H1 (cell line): ENCODE measurements at regions not wholly inside any gene's neighbourhood (a gene's known extent, or its start where the extent isn't known, plus 50 kb on each side); places are given as distances from the start of the nearest gene placed in this dataset.

Source experiments
- CHD1 ChIP-seq: IDR thresholded peaks from 2 replicates; pipeline ENCODE4 v1.6.1; 2012; ENCODE audit warnings: low read depth, low read length, improper control_type of control experiment
- CHD2 ChIP-seq: IDR thresholded peaks from 2 replicates; pipeline ENCODE4 v1.6.1; 2012; ENCODE audit warnings: low read length, improper control_type of control experiment
- CTBP2 ChIP-seq: IDR thresholded peaks from 2 replicates; pipeline ENCODE4 v1.7.0; 2011; ENCODE audit warnings: borderline replicate concordance, mild to moderate bottlenecking, moderate library complexity, mixed read lengths, low read length; ENCODE audit not compliant: insufficient read depth, insufficient read length
- EGR1 ChIP-seq: IDR thresholded peaks from 2 replicates; pipeline ENCODE4 v1.6.1; 2011; ENCODE audit warnings: low read depth, low read length, borderline replicate concordance
- HDAC2 ChIP-seq, 2 experiments: fragments of 300-600 bp in 1 of 2; sonication (generic) in 1 of 2; IDR thresholded peaks; 2 replicates each; pipeline ENCODE4 v1.6.1; 2011 to 2012; ENCODE audit warnings: low read depth in 2 of 2, low read length in 2 of 2, mild to moderate bottlenecking in 2 of 2, moderate library complexity in 2 of 2, borderline replicate concordance in 1 of 2, inconsistent platforms in 1 of 2
- MAFK ChIP-seq: IDR thresholded peaks from 2 replicates; pipeline ENCODE4 v1.6.1; 2012; ENCODE audit warnings: low read depth, mild to moderate bottlenecking, improper control_type of control experiment, low read length
- POLR2A ChIP-seq, 2 experiments: IDR thresholded peaks; 1 replicate in 1 of 2; 2 replicates in 1 of 2; pipeline ENCODE4 v1.6.1; 2011; ENCODE audit warnings: low read depth in 2 of 2, low read length in 2 of 2, mild to moderate bottlenecking in 2 of 2; ENCODE audit errors: control extremely low read depth in 1 of 2
- YY1 ChIP-seq: IDR thresholded peaks from 2 replicates; pipeline ENCODE4 v1.6.1; 2011; ENCODE audit warnings: low read depth, mild to moderate bottlenecking, low read length
- TF ChIP-seq, protein P1 (sequence below), 3 experiments: IDR thresholded peaks; 1 replicate in 2 of 3; 2 replicates in 1 of 3; pipeline versions ENCODE4 v1.5.1 to v1.6.1; 2011; ENCODE audit warnings: low read length in 3 of 3, mild to moderate bottlenecking in 3 of 3, inconsistent platforms in 2 of 3, low read depth in 1 of 3, moderate library complexity in 1 of 3; ENCODE audit not compliant: insufficient read depth in 1 of 3; ENCODE audit errors: control extremely low read depth in 1 of 3
- TF ChIP-seq, protein P2 (sequence below): IDR thresholded peaks from 2 replicates; pipeline ENCODE4 v1.6.1; 2012; ENCODE audit warnings: low read length, inconsistent platforms

DNA sequence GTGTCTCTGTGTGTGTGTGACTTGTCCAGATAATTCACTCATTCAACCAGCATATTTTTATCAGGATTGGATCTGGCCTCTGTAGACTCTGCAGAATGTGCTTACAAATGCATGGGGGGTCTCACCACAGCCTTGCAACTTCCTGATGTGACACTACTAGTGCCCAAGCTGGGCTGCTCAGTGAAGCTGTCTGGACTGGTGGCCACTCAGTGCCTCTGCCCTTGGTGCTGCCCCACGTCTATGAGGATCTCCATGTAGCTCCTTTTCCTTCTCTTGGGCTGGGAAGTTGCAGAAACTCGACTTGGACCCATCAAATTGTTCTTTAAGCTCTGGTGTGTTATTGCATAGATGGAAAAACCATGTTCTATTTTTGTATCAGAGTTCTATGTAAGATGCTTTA is 75.8 kb downstream of the NRN1 start:
- TF ChIP-seq, protein P1, sequence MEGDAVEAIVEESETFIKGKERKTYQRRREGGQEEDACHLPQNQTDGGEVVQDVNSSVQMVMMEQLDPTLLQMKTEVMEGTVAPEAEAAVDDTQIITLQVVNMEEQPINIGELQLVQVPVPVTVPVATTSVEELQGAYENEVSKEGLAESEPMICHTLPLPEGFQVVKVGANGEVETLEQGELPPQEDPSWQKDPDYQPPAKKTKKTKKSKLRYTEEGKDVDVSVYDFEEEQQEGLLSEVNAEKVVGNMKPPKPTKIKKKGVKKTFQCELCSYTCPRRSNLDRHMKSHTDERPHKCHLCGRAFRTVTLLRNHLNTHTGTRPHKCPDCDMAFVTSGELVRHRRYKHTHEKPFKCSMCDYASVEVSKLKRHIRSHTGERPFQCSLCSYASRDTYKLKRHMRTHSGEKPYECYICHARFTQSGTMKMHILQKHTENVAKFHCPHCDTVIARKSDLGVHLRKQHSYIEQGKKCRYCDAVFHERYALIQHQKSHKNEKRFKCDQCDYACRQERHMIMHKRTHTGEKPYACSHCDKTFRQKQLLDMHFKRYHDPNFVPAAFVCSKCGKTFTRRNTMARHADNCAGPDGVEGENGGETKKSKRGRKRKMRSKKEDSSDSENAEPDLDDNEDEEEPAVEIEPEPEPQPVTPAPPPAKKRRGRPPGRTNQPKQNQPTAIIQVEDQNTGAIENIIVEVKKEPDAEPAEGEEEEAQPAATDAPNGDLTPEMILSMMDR (IDR thresholded peaks at IDR 0.05; ENCODE audit: control extremely low read depth in 1 of 3, insufficient read depth in 1 of 3, low read depth in 1 of 3, low read length in 3 of 3) = no peak
- no peak for TF ChIP-seq EGR1
- no peak for TF ChIP-seq POLR2A (IDR thresholded peaks at IDR 0.05; ENCODE audit: control extremely low read depth in 1 of 2, low read depth in 2 of 2, low read length in 2 of 2)
- TF ChIP-seq, protein P2, sequence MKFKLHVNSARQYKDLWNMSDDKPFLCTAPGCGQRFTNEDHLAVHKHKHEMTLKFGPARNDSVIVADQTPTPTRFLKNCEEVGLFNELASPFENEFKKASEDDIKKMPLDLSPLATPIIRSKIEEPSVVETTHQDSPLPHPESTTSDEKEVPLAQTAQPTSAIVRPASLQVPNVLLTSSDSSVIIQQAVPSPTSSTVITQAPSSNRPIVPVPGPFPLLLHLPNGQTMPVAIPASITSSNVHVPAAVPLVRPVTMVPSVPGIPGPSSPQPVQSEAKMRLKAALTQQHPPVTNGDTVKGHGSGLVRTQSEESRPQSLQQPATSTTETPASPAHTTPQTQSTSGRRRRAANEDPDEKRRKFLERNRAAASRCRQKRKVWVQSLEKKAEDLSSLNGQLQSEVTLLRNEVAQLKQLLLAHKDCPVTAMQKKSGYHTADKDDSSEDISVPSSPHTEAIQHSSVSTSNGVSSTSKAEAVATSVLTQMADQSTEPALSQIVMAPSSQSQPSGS = no peak
- no peak for TF ChIP-seq CTBP2
- no peak for TF ChIP-seq YY1
- no peak for TF ChIP-seq CHD1
- TF ChIP-seq MAFK = no peak
- TF ChIP-seq CHD2 = no peak
- TF ChIP-seq HDAC2 (IDR thresholded peaks at IDR 0.05; ENCODE audit: borderline replicate concordance in 1 of 2, low read depth in 2 of 2, low read length in 2 of 2) = no peak
